HCT116 (cell line): ENCODE measurements at regions not wholly inside any gene's neighbourhood (a gene's known extent, or its start where the extent isn't known, plus 50 kb on each side); places are given as distances from the start of the nearest gene placed in this dataset.

Source experiments
- ELF1 ChIP-seq: IDR thresholded peaks from 2 replicates; pipeline ENCODE4 v1.6.1; 2012; ENCODE audit warnings: low read depth, borderline replicate concordance
- EZH2 ChIP-seq: fragments of 200-600 bp; sonication (generic); IDR thresholded peaks from 2 replicates; pipeline ENCODE4 v1.6.1; 2017; ENCODE audit warnings: antibody characterized with exemption, mixed run types
- EZH2phosphoT487 ChIP-seq: fragments of 200-600 bp; IDR thresholded peaks from 2 replicates; pipeline ENCODE4 v1.6.1; 2018; ENCODE audit warnings: antibody characterized with exemption, borderline replicate concordance
- MAX ChIP-seq: IDR thresholded peaks from 2 replicates; pipeline ENCODE4 v1.6.1; 2012
- POLR2A ChIP-seq: IDR thresholded peaks from 2 replicates; pipeline ENCODE4 v1.7.0; 2011; ENCODE audit warnings: borderline replicate concordance; ENCODE audit not compliant: insufficient read depth, insufficient read length; ENCODE audit errors: extremely low read depth
- RAD21 ChIP-seq: IDR thresholded peaks from 2 replicates; pipeline ENCODE4 v1.6.1; 2012; ENCODE audit warnings: low read depth, mild to moderate bottlenecking
- REST ChIP-seq: IDR thresholded peaks from 2 replicates; pipeline ENCODE4 v1.6.1; 2012; ENCODE audit warnings: low read depth
- SP1 ChIP-seq: IDR thresholded peaks from 2 replicates; pipeline ENCODE4 v1.6.1; 2012; ENCODE audit warnings: low read depth
- TCF7L2 ChIP-seq: IDR thresholded peaks from 2 replicates; pipeline ENCODE4 v1.7.0; 2011; ENCODE audit warnings: borderline replicate concordance, inconsistent platforms; ENCODE audit not compliant: insufficient read depth, insufficient read length; ENCODE audit errors: extremely low read depth
- TF ChIP-seq, protein P1 (sequence below), 3 experiments: fragments of 200-600 bp in 1 of 3; sonication (generic) in 1 of 3; IDR thresholded peaks in 2 of 3; conservative IDR thresholded peaks in 1 of 3; 2 replicates each; pipeline ENCODE4 v1.5.1; 2012 to 2017; ENCODE audit warnings: low read depth in 2 of 3, low read length in 2 of 3, antibody characterized with exemption in 1 of 3, borderline replicate concordance in 1 of 3, control low read depth in 1 of 3, mild to moderate bottlenecking in 1 of 3, mixed read lengths in 1 of 3, mixed run types in 1 of 3, moderate library complexity in 1 of 3; ENCODE audit not compliant: insufficient read depth in 1 of 3

GRCh38 chr5:125837866-125838265, 585.3 kb upstream of the GRAMD2B start:
- TF ChIP-seq, protein P1, sequence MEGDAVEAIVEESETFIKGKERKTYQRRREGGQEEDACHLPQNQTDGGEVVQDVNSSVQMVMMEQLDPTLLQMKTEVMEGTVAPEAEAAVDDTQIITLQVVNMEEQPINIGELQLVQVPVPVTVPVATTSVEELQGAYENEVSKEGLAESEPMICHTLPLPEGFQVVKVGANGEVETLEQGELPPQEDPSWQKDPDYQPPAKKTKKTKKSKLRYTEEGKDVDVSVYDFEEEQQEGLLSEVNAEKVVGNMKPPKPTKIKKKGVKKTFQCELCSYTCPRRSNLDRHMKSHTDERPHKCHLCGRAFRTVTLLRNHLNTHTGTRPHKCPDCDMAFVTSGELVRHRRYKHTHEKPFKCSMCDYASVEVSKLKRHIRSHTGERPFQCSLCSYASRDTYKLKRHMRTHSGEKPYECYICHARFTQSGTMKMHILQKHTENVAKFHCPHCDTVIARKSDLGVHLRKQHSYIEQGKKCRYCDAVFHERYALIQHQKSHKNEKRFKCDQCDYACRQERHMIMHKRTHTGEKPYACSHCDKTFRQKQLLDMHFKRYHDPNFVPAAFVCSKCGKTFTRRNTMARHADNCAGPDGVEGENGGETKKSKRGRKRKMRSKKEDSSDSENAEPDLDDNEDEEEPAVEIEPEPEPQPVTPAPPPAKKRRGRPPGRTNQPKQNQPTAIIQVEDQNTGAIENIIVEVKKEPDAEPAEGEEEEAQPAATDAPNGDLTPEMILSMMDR (IDR thresholded peaks at IDR 0.05 in 2 of 3, conservative IDR thresholded peaks at IDR 0.05 in 1 of 3; ENCODE audit: borderline replicate concordance in 1 of 3, insufficient read depth in 1 of 3, low read depth in 2 of 3, low read length in 2 of 3), result no peak
- TF ChIP-seq EZH2, result no peak
- TF ChIP-seq REST, result no peak
- no peak for TF ChIP-seq RAD21
- no peak for TF ChIP-seq SP1
- TF ChIP-seq EZH2phosphoT487, result no peak
- no peak for TF ChIP-seq TCF7L2
- no peak for TF ChIP-seq POLR2A
- TF ChIP-seq ELF1, result no peak
- TF ChIP-seq MAX, result no peak
